ENCODE measurements at regions not wholly inside any gene's neighbourhood (a gene's known extent, or its start where the extent isn't known, plus 50 kb on each side); places are given as distances from the start of the nearest gene placed in this dataset.

DNA sequence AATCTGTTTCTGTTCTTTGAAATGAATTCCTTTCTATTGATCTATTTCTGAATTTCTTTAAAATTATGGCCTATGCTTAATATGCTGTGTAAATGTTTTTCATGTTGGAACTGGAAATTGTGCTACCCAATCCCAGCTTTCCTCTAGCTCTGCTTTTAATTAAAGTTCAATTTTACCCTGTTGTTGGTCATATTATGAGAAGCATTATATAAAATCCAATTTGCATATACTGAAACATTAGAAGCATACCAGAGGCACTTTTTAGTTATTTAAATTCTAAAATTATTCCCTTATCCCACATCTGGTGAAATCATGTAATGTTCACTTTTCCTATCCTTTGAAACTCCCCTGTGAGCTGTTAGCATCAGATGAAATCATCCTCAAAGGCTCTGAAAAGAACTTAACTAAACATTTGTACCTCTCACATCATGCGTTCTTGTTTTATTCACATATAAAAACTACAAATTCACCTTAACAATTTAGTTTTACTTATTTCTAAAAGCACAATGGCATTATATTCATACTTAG is 160.6 kb upstream of the COL21A1 start:
- no peak for DNase-seq

GRCh38 chr6:56406276-56407269 is 159.2 kb upstream of the COL21A1 start:
- DNase-seq, result no peak

- no peak for DNase-seq
Observed at GRCh38 chr6:56404599-56404998, 157.2 kb upstream of the COL21A1 start.

- DNase-seq, result peak; percentile 3
Observed at GRCh38 chr6:56403745-56404144, 156.4 kb upstream of the COL21A1 start.

DNA sequence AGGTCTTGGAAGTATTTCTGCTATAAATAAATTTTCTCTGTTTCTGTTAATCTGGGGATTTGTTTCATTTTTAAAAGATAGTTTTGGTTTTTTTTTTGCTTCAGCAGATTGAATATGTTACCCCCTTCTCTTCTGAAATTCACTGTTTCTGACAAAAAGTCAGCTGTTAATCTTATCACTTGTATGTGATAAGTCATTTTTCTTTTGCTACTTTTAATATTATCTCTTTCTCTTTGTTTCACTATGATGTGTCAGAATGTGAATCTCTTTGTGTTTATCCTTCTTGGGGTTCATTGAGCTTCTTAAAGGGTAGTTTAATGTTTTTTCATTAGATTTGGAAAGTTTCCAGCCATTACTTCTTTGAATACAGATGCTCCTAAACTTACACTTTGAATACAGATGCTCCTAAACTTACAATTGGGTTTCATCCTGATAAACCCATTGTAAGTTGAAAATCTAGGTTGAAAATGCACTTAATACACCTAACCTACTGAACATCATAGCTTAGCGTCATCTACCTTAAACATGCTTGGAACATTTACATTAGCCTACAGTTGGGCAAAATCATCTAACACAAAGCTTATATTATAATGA is 154.2 kb upstream of the COL21A1 start:
- DNase-seq, result no peak

DNA sequence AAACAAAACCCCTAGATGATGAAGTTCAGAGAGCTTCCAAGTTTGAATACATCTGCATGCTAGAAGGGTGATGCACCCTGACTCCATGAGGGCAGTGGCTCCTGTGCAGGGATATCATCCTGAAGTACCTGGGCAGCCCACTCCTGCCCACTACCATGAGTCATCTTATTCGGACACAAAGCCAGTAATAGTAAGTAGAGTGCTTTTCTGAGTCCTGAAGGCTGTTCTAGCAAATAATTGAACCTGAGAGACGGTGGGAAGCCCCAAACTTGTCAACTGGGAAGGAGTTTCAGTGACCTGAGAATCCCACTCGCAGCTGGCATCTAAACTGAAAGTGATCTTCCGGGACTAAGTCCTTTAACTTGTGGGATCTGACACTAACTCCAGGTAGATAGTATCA is 152.9 kb upstream of the COL21A1 start:
- no peak for DNase-seq

DNA sequence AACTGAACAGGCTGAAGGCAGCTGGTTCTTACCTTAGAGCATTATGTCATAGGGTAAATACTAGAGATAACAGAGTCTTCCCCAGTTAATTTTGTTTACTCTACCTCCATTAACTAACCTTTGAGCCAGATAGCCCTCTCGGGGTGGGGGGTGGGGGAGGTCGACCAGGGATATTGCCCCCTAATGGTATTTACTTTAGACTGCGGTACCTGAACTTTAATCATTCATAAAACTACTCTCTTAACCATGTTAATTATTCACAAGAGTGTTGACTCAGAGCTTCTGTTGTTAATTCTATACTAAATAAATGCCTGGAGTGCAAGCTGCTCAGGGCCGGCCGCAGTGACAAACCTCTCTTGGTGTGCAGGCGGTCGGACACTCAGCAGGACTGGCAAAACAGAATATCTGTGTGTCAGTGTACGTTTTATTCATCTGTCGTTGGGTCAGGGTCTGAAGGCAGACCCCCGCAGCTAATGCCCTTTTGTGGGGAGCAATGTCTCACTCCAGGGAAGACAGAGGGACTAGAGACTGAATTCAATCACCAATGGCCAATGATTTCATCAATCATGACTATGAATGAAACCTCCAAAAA is 152.4 kb upstream of the COL21A1 start:
- no peak for DNase-seq

DNA sequence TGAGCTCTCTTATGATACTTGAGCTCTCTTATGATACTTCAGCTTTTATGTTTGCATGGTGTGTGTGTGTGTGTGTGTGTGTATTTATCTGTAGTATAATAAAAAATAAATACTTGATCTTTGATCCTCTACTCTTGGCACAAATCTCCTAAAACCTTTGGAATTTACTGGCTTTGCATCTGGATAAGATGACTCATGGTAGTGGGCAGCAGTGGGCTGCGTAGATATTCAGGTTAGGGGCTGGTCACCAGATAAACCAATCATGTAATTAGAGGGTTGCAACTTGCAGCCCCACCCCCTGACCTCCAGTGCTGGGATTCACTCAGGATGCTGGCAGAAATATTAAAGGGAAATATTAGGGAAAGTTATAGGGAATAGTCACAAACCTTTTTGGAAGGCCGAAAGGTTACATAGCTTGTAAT is 151.9 kb upstream of the COL21A1 start:
- DNase-seq, result no peak

GRCh38 chr6:56396435-56396834 is 149.1 kb upstream of the COL21A1 start:
- no peak for DNase-seq

DNA sequence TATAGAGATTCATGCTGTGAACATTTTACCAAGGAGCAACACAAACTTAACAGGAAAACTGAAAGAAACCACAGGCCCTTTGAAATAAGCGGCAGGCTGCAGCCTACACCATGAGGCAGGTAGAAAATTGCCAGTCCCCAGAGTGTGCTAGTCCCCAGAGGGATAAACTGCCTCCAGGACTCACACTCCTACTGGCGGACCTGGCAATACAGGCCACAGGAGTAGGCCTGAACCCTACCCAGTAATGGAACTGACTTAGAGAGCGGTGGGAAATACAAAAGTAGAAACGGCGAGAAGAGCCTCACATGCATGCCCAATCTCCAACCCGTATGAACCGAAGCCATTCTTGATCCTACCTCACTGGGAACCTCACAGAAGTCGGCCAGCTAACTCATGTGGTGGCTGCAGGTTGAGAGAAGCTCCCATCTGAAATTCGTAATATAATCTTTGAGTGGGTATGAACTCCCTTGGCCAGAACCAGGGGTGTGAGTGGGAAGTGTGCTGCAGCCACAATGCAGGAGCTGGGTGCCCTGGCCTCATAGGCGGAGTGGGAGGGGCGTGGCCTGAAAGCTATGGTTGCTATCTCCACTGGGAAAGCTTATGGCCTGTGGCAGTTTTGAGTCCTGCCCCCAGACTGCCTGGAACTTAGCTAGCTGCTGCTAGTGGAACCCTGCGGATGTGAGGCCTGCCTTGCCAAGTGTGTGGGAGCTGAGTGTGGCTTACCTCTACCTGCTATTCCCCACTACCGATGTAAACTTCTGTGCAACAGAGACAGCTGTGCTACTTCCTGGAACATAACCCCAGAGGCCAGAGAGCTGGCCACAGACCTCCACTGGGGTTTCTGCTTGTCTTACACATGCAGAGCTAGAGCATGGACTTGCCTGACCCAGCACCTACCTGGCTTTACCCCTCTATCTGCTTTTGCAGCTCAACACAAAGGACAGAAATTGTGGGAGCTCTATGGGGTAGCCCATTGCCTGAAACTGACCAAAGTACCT is 146.5 kb upstream of the COL21A1 start:
- DNase-seq, result no peak

DNA sequence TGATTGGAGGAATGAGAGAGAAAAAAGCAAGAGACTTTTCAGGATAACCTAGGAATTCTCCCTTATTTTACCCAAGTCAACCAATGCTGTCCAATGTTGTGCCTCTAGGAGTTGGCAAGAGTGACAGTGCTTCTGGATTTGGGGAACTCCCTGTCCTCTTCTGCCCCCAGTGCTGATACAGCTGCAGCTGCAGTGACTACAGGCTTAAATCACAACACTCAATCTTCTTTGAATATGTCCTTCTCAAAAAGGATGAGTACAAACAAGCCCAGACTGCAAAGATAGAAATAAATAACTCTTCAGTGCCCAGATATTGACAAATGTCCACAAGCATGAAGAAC is 141.0 kb upstream of the COL21A1 start:
- DNase-seq, result no peak

- DNase-seq, result no peak
Observed at GRCh38 chr6:56387621-56388414, 140.4 kb upstream of the COL21A1 start.

DNA sequence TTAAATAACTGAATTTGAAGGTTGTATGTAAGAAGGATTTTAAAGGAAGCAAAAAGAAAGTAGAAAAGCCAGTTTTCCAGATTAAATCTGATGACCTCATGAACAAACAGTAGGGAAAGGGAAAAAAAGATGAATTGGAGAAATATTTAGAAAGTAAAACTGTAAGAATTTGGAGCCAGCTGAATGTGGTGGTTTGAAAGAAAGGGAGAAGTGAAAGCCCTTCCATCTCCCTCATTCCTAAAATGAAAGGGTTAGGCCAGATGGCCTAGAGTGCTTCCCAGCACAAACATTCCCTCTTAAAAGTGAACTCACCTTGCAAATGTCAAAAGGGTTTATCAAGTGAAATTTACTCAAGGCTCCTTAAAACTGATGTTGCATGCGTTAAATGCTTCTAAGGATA is 139.3 kb upstream of the COL21A1 start:
- DNase-seq, result no peak

DNA sequence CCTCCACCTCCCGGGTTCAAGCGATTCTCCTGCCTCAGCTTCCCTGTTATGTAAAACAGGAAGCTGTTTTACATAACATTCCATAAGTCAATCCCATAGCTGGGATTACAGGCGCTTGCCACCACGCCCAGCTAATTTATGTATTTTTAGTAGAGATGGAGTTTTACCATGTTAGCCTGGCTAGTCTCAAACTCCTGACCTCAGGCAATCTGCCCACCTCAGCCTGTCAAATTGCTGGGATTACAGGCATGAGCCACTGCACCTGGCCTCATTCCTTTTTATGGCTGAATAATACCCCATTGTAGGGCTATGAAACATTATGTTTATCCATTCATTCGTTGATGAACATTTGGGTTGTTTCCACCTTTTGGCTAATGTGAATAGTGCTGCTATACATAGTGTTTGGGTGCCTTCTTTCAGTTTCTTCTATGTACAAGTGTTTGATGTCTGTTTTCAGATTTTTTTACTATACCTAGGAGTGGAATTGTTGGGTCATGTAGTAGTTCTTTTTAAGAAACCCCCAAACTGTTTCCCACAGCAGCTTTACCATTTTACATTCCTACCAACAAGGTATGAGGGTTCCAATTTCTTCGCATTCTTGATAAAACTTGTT is 138.7 kb upstream of the COL21A1 start:
- no peak for DNase-seq

DNA sequence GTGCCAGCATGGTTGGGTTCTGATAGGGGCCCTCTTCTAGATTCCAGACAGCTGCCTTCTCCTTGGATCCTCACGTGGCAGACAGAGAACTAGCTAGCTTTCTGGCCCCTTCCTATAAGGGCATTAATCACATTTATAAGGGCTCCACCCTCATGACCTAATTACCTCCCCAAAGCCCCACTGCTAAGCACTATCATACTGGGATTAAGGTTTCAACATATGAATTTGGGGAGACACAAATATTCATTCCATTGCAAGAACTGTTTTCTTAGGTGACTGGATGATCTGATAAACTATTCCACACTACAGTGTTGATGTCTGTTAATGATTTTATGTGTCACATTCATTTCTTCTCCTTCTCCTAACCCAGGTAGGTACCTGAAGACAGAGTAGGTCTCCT is 135.8 kb upstream of the COL21A1 start:
- DNase-seq, result no peak

GRCh38 chr6:56382416-56382940 is 135.1 kb upstream of the COL21A1 start:
- no peak for DNase-seq

- DNase-seq, result no peak
Observed at GRCh38 chr6:56381801-56382251, 134.4 kb upstream of the COL21A1 start.

- DNase-seq, result no peak
Observed at GRCh38 chr6:56380476-56380875, 133.1 kb upstream of the COL21A1 start.

DNA sequence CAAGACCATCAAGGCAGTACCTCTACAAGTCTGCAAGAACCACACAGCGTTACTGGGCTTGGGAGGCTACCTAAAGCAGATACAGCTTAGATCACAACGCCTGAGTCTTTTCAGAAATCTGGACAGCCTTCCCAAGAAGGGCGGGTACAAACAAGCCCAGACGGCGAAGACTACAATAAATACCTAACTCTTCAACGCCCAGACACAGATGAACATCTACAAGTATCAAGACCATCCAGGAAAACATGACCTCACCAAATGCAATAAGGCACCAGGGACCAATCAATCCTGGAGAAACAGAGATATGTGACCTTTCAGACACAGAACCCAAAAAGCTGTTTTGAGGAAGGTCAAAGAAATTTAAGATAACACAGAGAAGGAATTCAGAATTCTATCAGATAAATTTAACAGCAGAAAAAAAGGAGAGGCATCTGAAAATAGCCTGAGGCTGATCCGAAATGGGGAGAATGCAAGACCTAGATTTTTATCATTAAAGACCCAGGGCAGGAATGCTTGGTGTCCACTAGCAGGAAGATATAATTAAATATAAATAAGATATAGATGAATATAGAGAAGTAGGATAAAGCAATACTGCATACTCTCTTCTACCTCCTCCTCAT is 131.7 kb upstream of the COL21A1 start:
- no peak for DNase-seq

Data from renal pelvis (tissue), 1 donor.